Bronchial epithelial cell (primary cell): ENCODE measurements at regions not wholly inside any gene's neighbourhood (a gene's known extent, or its start where the extent isn't known, plus 50 kb on each side); places are given as distances from the start of the nearest gene placed in this dataset.
A peak's percentile ranks its signal among the peaks of the same experiment; 100 is the strongest.

Experiments
- DNase-seq: peaks from one replicate; pipeline ENCODE4 v3.0.0-alpha.2; 2010; ENCODE audit warnings: low read depth
- FAIRE-seq: peaks from 2 replicates; lab custom pipeline; 2011; peaks lifted over from hg19 to GRCh38; lab: Jason Lieb, UNC
- H3K27me3 ChIP-seq: 2 replicates; pipeline ENCODE4 v1.5.1; 2011; ENCODE audit warnings: low read length; ENCODE audit not compliant: control insufficient read depth, insufficient read depth
- H3K36me3 ChIP-seq: 2 replicates; pipeline ENCODE4 v1.5.1; 2011; ENCODE audit warnings: low read length; ENCODE audit not compliant: control insufficient read depth, insufficient read depth
- H3K4me3 ChIP-seq: 2 replicates; pipeline ENCODE4 v1.5.1; 2011; ENCODE audit warnings: mild to moderate bottlenecking, low read depth, low read length, control low read depth
- TF ChIP-seq, protein P1 (sequence below): IDR thresholded peaks from 2 replicates; pipeline ENCODE4 v1.5.1; 2011; ENCODE audit warnings: mild to moderate bottlenecking, moderate library complexity, low read length, control low read depth, inconsistent platforms; ENCODE audit not compliant: insufficient read depth, severe bottlenecking

DNA sequence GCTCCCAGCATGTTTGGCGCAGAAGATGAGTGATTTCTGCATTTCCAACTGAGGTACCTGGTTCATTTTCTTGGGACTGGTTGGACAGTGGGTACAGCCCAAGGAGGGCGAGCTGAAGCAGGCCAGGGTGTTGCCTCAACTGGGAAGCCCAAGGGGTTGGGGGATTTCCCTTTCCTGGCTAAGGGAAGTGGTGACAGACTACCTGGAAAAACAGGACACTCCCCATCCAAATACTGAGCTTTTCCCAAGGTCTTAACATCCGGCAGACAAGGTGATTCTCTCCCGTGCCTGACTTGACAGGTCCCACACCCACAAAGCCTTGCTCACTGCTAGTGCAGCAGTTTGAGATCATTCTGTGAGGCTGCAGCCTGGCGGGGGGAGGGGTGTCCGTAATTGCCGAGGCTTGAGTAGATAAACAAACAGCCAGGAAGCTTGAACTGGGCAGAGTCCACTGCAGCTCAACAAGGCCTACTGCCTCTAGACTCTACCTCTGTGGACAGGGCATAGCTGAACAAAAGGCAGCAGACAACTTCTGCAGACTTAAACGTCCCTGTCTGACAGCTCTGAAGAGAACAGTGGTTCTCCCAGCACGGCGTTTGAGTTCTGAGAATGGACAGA lies 307.7 kb upstream of the ARSJ start:
- Histone ChIP-seq H3K27me3 (no peaks in the 10 kb centered on the region), H3K36me3 (no peaks in the 10 kb centered on the region), H3K4me3 (no peak overlapping the region)
- no peak for FAIRE-seq
- TF ChIP-seq, protein P1, sequence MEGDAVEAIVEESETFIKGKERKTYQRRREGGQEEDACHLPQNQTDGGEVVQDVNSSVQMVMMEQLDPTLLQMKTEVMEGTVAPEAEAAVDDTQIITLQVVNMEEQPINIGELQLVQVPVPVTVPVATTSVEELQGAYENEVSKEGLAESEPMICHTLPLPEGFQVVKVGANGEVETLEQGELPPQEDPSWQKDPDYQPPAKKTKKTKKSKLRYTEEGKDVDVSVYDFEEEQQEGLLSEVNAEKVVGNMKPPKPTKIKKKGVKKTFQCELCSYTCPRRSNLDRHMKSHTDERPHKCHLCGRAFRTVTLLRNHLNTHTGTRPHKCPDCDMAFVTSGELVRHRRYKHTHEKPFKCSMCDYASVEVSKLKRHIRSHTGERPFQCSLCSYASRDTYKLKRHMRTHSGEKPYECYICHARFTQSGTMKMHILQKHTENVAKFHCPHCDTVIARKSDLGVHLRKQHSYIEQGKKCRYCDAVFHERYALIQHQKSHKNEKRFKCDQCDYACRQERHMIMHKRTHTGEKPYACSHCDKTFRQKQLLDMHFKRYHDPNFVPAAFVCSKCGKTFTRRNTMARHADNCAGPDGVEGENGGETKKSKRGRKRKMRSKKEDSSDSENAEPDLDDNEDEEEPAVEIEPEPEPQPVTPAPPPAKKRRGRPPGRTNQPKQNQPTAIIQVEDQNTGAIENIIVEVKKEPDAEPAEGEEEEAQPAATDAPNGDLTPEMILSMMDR = no peak
- DNase-seq = peak; percentile 94

DNA sequence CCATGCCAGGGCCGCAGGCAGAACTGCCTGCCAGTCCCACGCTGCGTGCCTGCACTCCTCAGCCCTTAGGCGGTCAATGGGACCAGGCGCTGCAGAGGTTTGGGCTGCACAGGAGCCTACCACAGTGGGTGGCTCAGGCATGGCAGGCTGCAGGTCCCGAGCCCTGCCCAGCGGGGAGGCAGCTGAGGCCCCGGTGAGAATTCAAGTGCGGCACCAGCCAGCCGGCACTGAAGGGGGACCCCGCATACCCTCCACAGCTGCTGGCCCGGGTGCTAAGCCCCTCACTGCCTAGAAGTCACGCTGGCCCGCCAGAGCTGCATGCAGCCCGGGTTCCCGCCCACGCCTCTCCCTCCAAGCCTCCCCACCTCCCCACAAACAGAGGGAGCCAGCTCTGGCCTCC lies 302.5 kb upstream of the UGT8 start:
- DNase-seq = no peak
- no peaks in the 10 kb centered on the region for H3K27me3 ChIP-seq
- H3K36me3 ChIP-seq = no peaks in the 10 kb centered on the region
- no peak for FAIRE-seq
- TF ChIP-seq, protein P1 = no peak
- no peak overlapping the region for H3K4me3 ChIP-seq

DNA sequence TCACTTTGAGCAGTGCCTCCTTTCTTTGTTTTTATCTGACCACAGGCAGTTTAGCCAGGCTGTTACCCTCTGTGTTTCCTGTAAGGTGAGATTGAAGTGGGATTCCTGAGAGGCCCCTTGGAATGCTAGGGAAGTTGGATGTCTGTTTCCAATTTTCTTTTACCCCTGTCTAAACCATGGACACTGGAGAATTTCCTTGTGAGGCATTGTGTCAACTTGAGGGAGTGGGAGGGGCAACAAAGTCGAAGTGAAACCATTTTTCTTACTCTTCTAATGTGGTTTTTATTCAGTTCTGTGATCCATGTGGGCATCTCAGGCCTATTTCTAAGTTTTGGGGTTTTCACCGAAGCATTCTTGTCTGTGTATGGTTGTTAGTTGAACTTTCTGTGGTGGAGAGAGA lies 296.1 kb upstream of the UGT8 start:
- TF ChIP-seq, protein P1 = no peak
- no peak for FAIRE-seq
- DNase-seq = no peak
- H3K4me3 ChIP-seq = no peak overlapping the region
- no peaks in the 10 kb centered on the region for H3K27me3 ChIP-seq
- H3K36me3 ChIP-seq = no peaks in the 10 kb centered on the region

DNA sequence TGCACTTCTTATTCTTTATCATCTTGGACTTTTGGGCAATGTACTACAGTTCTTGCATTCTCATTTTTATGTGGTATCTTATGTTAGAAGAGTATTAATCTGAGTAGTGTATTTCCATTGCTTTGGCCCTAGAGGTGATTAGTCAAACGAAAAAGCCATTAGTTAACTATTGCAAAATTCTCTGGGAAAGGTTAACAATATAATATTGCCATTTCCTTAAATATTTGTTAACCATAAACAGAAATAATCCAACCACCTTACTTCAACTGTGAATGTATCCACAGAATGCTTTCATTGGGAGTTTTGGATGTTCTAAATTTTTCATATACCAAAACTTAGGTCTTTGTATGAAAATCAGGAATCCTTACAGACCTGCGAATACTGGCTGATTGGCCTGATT lies 294.6 kb upstream of the UGT8 start:
- H3K4me3 ChIP-seq = no peak overlapping the region
- TF ChIP-seq, protein P1 = no peak
- H3K27me3 ChIP-seq = no peaks in the 10 kb centered on the region
- no peaks in the 10 kb centered on the region for H3K36me3 ChIP-seq
- no peak for DNase-seq
- FAIRE-seq = no peak

DNA sequence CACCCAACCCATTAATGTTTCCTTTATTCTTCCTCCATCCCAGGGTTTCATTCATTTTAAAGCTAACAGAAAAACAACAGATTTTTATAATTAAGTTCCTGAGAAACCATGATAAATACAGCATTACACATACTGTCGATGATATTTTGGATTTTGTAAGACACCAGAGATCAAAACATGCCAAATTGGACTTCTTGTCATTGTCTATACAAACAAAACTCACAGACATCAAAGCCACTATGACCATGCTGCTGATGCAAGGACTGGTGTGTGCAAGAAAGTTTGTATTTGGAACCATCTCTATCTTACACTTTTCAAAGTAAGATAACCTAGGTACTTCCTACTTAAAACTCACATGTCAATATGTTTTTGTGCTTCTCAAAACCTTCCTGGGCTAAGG lies 294.0 kb upstream of the UGT8 start:
- FAIRE-seq = no peak
- TF ChIP-seq, protein P1 = no peak

DNA sequence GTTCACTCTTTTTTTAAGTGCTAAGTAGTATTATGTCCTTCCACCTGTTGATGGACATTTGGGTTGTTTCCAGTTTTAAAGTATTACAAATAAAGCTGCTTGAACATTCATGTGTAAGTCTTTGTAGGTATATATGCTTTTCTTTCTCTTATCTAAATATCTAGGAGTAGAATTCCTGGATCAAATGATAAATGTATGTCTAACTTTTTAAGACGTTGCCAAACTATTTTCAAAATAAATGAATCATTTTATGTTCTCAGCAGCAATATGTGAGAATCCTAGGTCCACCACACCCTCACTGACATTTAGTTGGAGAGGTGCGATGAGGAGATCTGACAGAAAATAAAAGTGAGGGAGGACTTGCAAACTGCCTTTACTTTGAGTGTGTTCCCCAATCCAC lies 291.7 kb upstream of the UGT8 start:
- no peak for DNase-seq
- FAIRE-seq = no peak
- no peaks in the 10 kb centered on the region for H3K36me3 ChIP-seq
- no peaks in the 10 kb centered on the region for H3K27me3 ChIP-seq
- no peak overlapping the region for H3K4me3 ChIP-seq
- TF ChIP-seq, protein P1 = no peak

More for the DNA sequence above, 294.0 kb upstream of the UGT8 start:
- Histone ChIP-seq H3K4me3 (no peak overlapping the region), H3K36me3 (no peaks in the 10 kb centered on the region), H3K27me3 (no peaks in the 10 kb centered on the region)
- no peak for DNase-seq
